Dermis microvascular lymphatic vessel endothelial cell (primary cell): ENCODE measurements at regions not wholly inside any gene's neighbourhood (a gene's known extent, or its start where the extent isn't known, plus 50 kb on each side); places are given as distances from the start of the nearest gene placed in this dataset.
A peak's percentile ranks its signal among the peaks of the same experiment; 100 is the strongest.

ENCODE experiments used
- DNase-seq, 2 donors: peaks; one replicate each; pipeline versions ENCODE4 v3.0.0 to v3.0.0-alpha.2; 2010; ENCODE audit warnings: low read depth in 2 of 2

DNA sequence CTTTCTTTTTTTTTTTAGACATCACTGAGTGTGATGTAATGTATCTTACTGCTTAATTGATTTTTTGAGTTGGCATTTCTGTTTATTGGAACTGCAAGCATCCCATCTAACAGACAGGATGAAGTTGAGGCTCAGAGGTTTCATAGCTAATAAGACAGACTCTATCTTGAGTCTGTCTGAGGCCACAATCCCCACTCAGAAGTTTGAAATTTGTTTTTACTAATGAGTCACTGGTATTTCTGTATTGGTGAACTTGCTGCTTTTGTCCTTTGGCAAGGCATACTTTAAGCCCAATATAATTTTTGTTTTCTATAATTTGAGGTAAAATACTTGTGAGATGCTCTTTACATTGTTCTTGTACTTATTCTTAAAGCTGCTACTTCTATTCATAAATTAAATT is 491.2 kb downstream of the PSAT1 start:
- DNase-seq, result peak in 1 of 2 donors; percentile 11

DNA sequence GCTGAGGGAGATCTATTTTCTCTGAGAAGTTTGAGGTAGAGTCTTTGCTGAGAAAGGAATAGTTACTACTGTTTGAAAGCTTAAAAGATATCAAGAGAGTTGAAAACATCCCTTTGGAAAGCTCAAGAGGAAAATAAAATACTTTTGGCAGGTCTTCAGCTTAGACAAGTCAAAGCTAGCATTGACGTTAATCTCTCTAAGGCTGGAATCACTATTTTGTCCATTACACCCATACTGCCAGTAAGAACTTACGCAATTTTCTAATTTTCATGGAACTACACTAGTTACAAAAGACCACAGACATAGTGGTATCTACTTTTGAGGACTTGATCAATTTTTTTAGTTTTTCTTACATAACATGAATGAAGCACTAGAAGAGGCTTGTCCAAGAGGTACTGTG is 494.9 kb downstream of the PSAT1 start:
- no peak for DNase-seq

DNA sequence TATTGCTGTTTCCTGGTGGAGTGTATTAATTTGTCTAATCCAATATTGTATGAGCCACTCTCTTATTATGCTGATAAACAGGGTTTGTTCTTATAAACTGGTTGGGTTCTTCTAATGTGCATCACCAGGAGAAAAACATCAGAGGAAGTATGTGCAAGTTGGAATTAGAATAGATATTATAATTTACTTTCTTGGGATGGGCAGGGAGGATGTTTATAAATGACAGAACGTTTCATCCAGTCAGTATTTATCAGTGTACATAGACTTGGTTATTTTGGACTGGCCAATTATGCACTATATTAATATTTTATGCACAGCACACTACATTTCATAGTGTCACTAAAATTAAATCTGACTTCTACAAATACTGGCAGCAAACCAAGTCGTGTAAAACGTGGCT is 495.8 kb downstream of the PSAT1 start:
- no peak for DNase-seq

DNA sequence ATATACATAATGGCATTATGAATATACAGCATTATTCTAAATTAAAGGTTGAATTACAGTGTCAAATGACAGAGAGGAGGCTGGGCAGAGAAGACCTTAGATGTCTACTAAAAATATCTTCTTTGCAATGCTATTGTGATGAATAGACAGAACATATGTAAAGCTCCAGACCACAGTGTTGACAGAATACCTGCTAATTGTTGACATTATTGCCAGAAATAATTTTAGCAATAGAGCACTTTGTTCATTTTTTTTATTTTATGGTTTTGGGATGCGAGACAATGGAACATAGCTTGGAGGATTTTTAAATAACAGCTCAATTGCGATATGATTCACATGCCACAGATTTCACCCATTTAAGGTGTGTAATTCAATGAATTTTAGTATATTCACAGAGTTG is 508.8 kb downstream of the PSAT1 start:
- DNase-seq, result no peak

DNA sequence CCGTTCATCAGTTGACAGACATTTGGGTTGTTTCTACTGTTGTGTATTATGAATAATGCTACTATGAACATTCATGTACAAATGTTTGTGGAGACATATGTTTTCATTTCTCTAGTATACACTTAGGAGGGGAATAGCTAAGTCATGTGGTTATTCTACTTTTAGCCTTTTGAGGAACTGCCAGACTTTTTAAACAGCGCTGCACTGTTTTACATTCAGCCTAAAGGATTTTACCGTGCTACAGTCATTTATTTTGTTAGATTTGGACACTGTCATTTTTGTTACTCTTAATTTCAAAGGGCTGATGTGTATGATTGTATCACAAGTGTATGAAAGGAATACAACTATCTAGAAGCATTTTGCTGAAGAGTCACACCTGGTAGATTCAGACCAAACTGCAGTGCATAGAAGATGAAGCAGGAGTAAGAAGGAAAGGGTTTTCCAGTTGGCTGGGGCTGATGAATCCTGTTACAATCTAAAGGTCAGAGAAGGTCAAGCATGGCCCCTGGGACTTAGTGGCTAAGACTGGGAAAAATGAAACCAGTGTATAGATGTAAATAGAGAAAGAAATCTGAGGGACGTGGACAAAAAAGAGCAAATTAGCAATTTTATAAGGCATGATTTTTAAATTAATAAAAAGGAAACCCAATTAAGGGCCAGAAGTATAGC is 509.7 kb downstream of the PSAT1 start:
- no peak for DNase-seq

DNA sequence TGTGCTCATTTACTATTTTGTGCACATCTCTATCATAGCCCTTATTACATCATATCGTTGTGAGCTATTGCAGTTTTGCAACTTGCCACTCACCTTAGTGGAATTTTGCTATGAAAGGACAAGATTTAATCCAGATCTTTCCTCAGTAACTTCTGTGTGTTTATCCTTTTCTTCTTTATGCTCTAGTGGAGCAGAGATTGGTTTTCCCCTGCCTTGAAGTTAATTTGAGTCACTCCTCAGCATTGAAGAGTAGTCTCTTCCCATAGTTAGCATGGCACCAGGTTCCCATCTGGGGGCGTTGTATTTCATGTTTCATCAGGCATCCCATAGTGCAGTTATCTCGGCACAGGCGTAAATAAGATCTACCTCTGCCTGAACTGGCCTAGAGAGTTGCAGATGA is 510.4 kb downstream of the PSAT1 start:
- DNase-seq, result no peak

DNA sequence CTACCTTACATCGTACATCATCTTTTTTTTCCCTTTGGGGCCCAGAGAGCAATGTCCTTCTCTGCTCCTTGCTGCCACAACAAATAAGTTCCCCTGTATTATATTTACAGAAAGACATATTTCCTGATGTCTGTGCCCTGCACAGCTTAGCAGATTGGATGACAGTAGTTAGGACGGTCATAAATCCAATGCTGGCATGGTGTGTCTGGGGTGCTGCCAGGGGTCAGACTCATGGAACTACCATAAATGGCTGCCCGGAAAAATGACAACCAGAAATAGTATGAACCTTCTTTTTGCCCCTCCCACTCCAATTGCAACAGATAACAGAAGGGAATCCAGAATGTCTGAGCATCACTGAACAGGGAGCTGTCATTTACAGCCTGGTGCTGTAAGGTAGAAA is 511.1 kb downstream of the PSAT1 start:
- DNase-seq, result no peak

DNA sequence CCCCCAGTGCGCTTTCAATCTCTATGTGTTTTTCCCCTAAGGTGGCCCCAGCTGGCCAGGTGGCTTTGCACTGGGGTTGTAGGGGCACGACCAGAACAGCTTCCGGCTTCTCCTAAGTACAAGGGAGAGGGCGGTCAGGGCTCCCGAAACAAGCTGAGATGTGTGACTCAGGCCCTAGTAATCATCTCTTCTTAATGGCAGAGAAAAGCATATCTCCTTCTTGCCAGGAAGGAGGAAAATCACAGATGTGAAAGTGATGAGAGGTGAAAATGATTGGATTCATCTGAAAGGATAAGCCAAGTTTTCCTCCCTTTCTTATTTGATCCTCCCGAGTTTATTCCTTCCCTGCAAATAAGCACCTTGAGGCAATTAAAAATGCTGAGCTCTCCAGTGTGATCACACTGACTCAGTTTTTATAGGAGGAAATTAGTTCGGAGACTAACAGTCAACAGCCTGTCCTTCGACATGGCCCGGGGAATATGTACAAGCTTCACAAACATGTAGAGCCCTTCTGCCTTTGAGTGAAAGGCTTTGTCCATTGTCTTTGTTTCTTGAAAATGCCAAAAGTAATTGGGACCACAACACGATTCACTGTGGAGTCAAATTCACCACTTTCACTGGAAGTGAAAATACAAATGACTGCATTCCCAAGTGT is 514.8 kb downstream of the PSAT1 start:
- no peak for DNase-seq

DNA sequence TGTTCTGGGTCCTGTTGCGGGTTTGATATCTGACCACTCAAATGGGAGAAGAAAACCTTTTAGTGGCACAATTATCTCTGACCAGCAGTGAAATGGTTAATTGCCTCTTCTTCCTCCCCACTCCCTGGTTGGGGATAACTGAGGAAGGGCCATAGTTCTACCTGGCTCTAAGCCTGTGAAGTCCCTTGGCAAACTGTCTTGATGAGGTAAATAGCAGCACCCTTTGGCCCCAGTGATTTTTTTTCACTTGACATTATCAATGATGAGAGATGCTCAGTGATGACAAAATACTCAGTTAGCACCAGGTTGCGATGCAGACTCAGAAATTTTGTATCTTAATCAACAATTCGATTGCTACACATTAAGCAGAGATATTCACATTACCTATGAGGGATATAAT is 515.7 kb downstream of the PSAT1 start:
- no peak for DNase-seq

DNA sequence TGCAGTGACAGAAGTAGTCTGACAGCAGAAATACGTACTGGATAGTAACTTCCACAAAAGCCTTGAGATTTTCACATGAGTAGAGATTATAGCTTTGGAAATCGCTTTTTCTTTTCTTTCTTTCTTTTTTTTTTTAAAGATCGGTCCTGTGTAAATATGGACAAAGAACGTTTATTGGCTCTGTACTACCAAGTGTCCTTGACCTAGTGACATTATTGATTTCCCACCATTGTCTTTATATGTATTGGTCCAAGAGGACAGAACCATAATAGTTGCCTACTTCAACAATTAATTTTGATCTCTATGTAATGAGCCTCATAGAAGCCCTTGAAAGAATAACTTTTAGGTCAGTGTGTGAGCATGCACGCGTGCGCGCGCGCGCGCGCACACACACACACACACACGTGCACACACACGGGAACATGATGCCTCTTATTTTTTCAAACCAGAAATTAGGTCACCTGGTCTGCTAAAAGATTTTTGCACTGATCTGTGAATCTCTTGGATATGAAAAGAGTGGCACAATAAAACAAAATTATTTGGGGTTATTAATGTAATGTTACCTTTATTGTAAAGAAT is 516.8 kb downstream of the PSAT1 start:
- DNase-seq, result no peak

DNA sequence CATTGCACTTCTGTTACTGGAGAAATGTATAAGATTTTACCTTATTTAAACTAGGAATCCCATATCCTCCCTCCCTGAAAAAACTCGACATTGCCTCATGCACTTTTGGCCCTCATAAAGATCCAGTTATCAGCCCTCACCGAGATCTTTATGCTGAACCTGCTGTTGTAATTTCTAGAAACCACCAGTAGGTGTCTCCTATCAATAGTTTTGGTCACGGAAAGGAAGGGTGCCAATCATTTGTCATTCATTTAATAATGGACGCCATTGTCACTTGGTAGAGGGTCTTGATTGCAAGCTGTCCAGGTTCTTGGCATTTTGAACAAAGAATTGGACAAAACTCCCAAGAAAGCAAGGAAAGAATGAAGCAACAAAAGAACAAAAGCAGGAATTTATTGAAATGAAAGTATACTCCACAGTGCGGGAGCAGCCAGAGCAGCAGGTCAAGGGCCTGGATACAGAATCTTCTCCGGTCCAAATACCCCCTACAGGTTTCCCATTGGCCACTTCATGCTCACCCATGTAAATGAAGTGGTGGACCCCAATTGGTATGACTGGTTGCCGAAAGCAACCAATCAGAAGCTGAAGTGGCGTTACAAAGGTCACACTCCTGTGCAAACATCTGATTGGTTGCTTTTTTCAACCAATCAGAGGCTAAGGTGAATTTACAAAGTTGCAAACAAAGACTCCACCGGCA is 524.3 kb downstream of the PSAT1 start:
- DNase-seq, result peak; percentile 31 to 55

DNA sequence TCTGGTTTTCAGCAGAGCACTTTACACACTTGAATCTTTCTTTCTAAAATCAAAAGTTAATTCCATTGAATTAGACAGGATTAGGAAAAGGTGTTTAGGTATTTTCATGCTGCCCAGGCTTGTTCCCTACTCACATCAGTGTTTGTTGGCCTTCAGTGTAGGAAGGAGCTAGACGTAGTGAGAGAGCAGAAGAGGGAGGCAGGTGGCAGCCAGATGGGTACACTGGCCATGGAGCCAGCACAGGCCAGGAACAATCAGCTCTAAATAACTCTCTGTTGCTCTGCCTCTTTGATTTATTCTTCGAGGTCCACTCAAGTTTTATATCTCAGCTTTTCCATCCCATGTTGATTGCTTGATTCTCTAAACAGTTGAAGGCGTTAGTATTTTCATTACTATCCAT is 529.6 kb downstream of the PSAT1 start:
- no peak for DNase-seq

DNA sequence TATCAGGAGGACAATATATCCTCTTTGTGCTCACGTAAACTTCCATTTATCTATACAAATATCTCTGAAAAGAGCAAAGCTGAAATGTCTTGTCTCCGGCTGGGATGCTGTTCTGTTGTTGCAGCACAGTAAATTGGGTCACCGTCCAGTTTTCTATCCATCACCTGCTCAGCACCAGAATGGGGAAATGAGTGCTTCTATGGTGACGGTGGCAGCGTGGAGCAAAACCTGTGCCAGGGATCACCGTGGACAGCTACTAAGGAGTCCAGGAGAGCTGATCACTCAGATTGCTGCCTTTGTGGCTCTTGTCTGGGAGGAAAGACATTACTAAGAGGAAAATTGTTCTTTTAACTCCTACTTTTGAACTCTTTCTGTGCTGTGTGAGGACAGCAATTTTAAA is 531.6 kb downstream of the PSAT1 start:
- no peak for DNase-seq

DNA sequence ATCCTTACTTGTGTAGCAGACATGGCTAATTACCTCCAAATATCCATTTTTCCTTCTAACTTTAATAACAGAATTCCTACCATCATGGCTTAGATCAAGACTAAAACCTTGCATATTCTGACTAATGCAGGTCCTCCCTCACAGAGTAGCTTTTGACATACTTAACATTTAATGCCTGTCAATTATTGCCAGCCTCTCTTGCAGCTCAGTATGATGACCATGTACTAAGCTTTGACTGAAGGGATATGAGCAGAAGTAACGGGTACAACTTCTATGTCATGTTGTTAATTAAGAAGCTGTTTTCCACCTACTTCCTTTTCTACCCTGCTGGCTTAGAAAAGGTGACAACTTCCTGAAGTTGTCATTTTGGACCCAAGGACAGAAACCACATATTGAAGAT is 533.4 kb downstream of the PSAT1 start:
- DNase-seq, result no peak

DNA sequence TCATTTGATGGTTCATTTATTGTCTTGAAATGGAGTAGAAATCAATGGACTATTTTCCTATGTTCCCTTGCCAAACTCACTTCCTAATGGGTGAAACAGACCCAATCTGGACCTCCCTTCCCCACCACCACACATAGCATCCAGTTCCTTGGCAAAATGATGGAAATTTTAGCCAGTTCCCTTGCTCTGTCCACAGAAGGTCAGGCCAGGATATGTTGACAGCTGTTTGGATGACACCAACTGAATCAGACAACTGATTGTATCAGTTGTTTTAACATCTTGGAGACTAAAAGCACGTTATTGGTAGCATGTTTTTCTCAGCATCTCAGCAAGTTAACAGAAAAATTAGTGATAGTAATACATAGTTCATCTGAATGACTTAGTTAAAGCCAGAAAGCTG is 534.8 kb downstream of the PSAT1 start:
- DNase-seq, result peak in 1 of 2 donors; percentile 7

DNA sequence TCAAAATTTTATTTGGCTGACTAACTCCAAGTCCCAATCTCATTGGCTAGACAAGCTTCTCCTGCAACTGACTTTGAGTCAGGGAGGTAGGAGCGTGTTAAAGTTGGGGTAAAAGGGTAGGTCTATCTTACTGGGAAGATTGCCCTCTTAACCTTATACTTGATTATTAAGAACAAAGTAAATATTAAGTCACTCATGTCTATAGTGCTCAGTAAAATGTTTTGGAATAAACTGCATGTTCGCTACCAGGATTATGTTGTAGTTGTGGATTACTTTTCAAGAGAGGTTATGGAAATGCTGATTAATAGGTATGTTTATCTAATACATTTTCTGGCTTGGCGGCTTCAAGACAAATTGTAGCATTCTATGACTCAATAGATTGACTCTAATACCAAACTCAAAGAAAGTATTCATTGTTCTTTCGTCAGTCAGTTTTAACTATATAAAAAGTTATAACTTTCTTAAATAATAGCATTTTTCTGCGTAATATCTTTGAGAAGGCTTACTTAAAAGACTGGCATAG is 539.1 kb downstream of the PSAT1 start:
- DNase-seq, result no peak

DNA sequence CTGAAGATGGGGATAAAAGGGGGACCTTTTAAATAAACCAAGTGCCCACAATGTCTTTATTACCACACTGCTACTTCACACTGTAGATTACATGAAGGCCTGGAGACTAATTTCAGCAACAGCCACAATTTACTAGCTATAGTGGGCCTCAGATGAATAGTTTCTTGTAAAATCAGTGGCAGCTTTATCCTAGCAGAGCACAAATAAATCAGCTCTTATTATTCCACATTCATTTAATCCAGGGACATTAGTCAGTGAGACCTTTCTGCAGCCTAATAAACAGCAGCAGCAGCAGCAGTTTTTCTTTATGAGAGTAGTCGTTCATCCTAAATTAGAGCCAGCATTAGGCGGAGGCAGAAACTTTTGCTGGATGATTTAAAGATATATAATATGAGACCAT is 542.3 kb downstream of the PSAT1 start:
- DNase-seq, result no peak

DNA sequence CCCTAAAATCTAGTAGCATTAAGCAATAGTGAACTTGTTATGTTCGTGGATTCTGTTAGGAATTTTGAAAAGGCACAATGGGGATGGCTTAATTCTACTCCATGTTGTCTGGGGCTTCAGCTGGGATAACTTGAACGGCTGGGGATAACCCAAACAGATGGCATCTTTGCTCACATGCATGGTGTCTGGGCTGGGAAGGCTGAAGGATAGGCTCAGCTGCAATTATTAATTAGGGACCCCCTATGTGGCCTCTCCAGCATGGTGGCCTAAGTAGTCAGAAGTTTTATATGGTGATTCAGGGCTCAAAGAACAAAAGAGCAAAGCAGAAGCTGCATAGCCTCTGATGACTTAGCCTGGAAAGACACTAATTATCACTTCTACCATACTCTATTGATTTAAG is 551.1 kb downstream of the PSAT1 start:
- DNase-seq, result no peak

DNA sequence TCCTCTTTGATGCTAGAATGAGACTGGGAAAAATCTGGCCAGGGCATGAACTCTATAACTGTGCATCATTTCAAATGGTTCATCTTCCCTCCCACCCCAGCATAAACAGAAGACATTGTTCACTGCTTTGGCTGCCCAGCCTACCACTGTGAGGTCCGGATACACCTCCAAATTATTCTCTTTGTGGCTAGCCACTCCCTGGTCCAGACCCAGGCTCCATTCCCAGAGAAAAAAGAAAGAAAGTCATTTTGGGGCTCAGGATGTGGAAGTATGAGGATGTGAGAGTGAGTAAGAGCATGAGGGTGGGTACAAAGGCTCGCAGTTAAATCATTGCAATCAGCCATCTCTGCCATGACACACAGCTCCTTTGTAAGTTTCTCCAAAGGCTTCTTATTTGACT is 559.2 kb downstream of the PSAT1 start:
- DNase-seq, result no peak

DNA sequence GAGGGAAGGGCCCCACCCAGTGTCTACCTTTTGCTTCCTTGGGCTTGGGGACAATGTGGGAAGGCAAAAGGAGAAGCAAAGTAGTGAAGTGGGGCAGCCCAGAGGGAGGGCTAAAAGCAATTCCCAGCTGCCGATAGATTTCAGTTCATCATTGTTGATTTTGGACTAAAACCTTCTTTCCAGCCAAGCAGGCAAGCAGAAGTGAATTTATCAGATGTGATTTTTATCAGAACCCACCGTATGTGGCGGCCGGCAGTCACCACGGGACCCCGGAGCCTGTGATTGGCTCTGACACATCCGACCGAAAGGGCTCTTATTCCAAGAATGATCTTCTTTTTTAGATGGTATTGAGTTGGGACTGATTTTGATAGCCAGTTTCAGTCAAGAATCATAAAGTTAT is 559.9 kb downstream of the PSAT1 start:
- no peak for DNase-seq

DNA sequence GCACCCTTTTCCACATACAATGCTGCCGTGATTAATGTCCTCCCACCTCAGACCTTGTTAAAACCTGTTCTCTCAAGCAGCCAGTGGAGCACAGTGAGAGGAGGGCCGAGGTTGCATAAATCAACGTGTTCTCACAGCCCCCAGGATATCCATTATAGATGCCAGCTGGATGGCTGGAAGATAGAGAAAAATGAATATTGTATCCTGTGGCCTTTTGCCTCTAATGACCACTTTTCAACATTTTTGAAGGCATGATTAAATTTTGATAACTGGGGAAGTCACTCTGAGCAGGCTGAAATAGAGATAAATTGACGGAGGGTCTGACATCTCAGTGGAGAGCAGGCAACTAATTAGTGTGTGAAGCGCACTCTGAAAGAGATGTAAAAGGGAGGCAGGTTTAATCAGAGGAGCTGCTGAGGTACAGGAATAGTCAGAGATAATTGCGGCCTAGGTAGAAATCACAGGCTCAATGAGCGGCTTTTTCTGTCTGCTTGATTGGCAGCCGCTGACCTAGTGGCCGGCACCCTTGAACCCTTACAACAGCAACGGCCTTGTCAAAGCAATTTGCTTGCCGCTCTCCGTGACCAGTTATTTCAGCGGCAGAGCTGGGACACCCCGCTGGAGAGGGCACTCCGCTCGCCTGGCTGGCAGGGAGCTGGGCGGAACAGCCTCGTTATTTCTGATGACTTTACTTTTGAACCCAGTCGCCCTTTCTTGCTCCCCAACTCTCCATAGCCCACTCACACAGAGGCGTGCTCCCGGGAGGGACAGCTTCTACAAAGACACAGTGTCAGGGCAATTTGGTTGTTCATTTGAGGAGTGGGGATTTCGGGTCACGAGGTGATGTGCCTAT is 560.7 kb downstream of the PSAT1 start:
- DNase-seq, result no peak

DNA sequence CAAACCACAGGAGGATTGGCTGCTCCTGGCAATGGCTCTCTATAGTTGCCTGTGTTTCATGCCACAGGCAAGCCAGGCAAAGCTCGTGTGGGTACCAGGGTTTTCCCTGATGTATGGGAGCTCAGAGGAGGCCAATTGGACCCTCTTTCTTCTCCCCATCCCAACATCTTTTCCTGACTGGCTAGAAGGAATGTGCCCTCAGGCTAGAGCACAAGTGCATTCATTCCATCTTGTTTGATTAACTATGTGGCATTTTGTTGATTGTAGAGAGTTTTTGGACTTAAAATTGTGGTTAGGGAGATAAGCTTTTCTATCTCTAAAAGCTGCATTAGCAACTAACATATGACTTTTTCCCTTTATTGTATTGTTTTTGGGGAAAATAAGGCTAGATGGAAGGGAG is 561.3 kb downstream of the PSAT1 start:
- no peak for DNase-seq
